K562 (cell line): ENCODE measurements at regions not wholly inside any gene's neighbourhood (a gene's known extent, or its start where the extent isn't known, plus 50 kb on each side); places are given as distances from the start of the nearest gene placed in this dataset.

ENCODE experiments used
- ATAC-seq: fragments of 200-7000 bp; cut with Tn5 transposase; 3 replicates; pipeline ENCODE4 v1.9.1; 2020; ENCODE audit warnings: moderate library complexity
- BruUV-seq: library from RNA; stranded (reverse); fragments of 400-500 nt; replicated peaks from 2 replicates; lab custom pipeline; 2021; lab: Mats Ljungman, UMichigan
- CTCF ChIA-PET: fragments of 300-600 bp; formaldehyde crosslinking; extraction: SDS; loops from one replicate; lab custom pipeline; 2021; ENCODE audit warnings: low intra/inter-chr PET ratio; lab: Yijun Ruan, JAX
- POLR2A ChIA-PET: fragments of 300-600, 350-650 bp; sonication (Branson Sonifier 250); formaldehyde crosslinking; extraction: SDS; loops from one replicate; lab custom pipeline; 2021; ENCODE audit warnings: antibody characterized with exemption, inconsistent platforms; lab: Yijun Ruan, JAX
- DNase-seq, 4 experiments: peaks; one replicate each; pipeline versions ENCODE4 v3.0.0 to v3.0.0-alpha.2; 2011 to 2018; ENCODE audit warnings: low spot score in 3 of 4, mixed read lengths in 3 of 4; ENCODE audit errors: extremely low read depth in 1 of 4
- FAIRE-seq: peaks from 2 replicates; lab custom pipeline; 2011; peaks lifted over from hg19 to GRCh38; lab: Jason Lieb, UNC
- H2AFZ ChIP-seq: 2 replicates; pipeline ENCODE4 v1.6.0; 2011; ENCODE audit warnings: low read depth, low read length, control low read depth, inconsistent platforms
- H3K27ac ChIP-seq: fragments of 200-600 bp; 3 replicates; pipeline ENCODE4 v1.8.0; 2011; ENCODE audit warnings: low read depth, mild to moderate bottlenecking, control low read depth, inconsistent platforms, low read length, moderate library complexity, mixed read lengths; ENCODE audit errors: extremely low read depth
- H3K27me3 ChIP-seq, 2 experiments: fragments of 300-600 bp in 1 of 2; 2 replicates in 1 of 2; 3 replicates in 1 of 2; pipeline versions ENCODE4 v1.6.0 to v1.8.0; 2011; ENCODE audit warnings: inconsistent platforms in 2 of 2, low read length in 2 of 2, mild to moderate bottlenecking in 1 of 2, mixed read lengths in 1 of 2, moderate library complexity in 1 of 2; ENCODE audit not compliant: control insufficient read depth in 2 of 2, insufficient read depth in 2 of 2
- H3K36me3 ChIP-seq: fragments of 300-600 bp; 3 replicates; pipeline ENCODE4 v1.8.0; 2011; ENCODE audit warnings: mild to moderate bottlenecking, low read length, inconsistent platforms; ENCODE audit not compliant: control insufficient read depth, insufficient read depth
- H3K4me1 ChIP-seq, 2 experiments: fragments of 200-600 bp in 1 of 2; replicated peaks in 1 of 2; 2 replicates in 1 of 2; 3 replicates in 1 of 2; pipeline versions ENCODE4 v1.5.1 to v1.8.0; 2011; ENCODE audit warnings: inconsistent platforms in 2 of 2, low read length in 2 of 2, mild to moderate bottlenecking in 1 of 2, mixed read lengths in 1 of 2, moderate library complexity in 1 of 2; ENCODE audit not compliant: control insufficient read depth in 2 of 2, insufficient read depth in 2 of 2
- H3K4me2 ChIP-seq: 2 replicates; pipeline ENCODE4 v1.6.1; 2011; ENCODE audit warnings: low read length, control low read depth, inconsistent platforms, mixed read lengths; ENCODE audit not compliant: insufficient read depth
- H3K4me3 ChIP-seq: fragments of 200-600 bp; sonication (generic), shearing (Covaris generic); 2 replicates; pipeline ENCODE4 v1.5.1; 2016; ENCODE audit warnings: control low read depth, inconsistent platforms
- H3K79me2 ChIP-seq: fragments of 200-600 bp; 3 replicates; pipeline ENCODE4 v1.8.0; 2011; ENCODE audit warnings: low read length, inconsistent platforms; ENCODE audit not compliant: control insufficient read depth, insufficient read depth
- H3K9ac ChIP-seq, 2 experiments: 2 replicates each; pipeline versions ENCODE4 v1.6.0 to v1.6.1; 2011; ENCODE audit warnings: low read depth in 2 of 2, low read length in 2 of 2, control low read depth in 1 of 2, inconsistent platforms in 1 of 2, mild to moderate bottlenecking in 1 of 2, mixed read lengths in 1 of 2; ENCODE audit not compliant: insufficient read depth in 1 of 2
- H3K9me1 ChIP-seq: one replicate; pipeline ENCODE4 v1.6.0; 2011; ENCODE audit warnings: inconsistent platforms, mild to moderate bottlenecking, low read length, moderate library complexity; ENCODE audit not compliant: control insufficient read depth, insufficient read depth
- H3K9me3 ChIP-seq: replicated peaks from 2 replicates; pipeline ENCODE4 v1.5.1; 2011; ENCODE audit warnings: low read depth, low read length, inconsistent platforms; ENCODE audit not compliant: control insufficient read depth, insufficient read depth
- H4K20me1 ChIP-seq: replicated peaks from 2 replicates; pipeline ENCODE4 v1.6.1; 2011; ENCODE audit warnings: low read length, inconsistent platforms, mixed read lengths; ENCODE audit not compliant: control insufficient read depth, insufficient read depth
- BCL6 ChIP-seq: fragments of 250-450 bp; sonication (Bioruptor Pico); IDR thresholded peaks from 2 replicates; pipeline ENCODE4 v1.4.0; 2020
- FOXK1 ChIP-seq: sonication (generic); formaldehyde crosslinking; IDR thresholded peaks from 2 replicates; pipeline ENCODE4 v1.8.0; 2022; ENCODE audit warnings: missing genetic modification reagents, mild to moderate bottlenecking, borderline replicate concordance
- HDAC3 ChIP-seq: fragments of 450-650 bp; IDR thresholded peaks from 2 replicates; pipeline ENCODE4 v1.6.1; 2018; ENCODE audit warnings: borderline replicate concordance, mild to moderate bottlenecking, moderate library complexity; ENCODE audit not compliant: partially characterized antibody
- MCM2 ChIP-seq: fragments of 450-650 bp; IDR thresholded peaks from 2 replicates; pipeline ENCODE4 v1.6.1; 2017; ENCODE audit warnings: low read depth, mild to moderate bottlenecking
- MTA3 ChIP-seq: fragments of 450-650 bp; formaldehyde crosslinking; IDR thresholded peaks from 2 replicates; pipeline ENCODE4 v1.6.1; 2017; ENCODE audit warnings: mild to moderate bottlenecking, borderline replicate concordance
- NEUROD1 ChIP-seq: fragments of 150-350 bp; IDR thresholded peaks from 2 replicates; pipeline ENCODE4 v1.6.1; 2014; ENCODE audit warnings: borderline replicate concordance, low read length, low read depth; ENCODE audit not compliant: partially characterized antibody
- NFXL1 ChIP-seq: fragments of 450-650 bp; formaldehyde crosslinking; IDR thresholded peaks from 2 replicates; pipeline ENCODE4 v1.4.0; 2021; ENCODE audit warnings: mild to moderate bottlenecking
- NONO ChIP-seq, 2 experiments: fragments of 200-400 bp in 1 of 2; fragments of 450-650 bp in 1 of 2; formaldehyde crosslinking in 1 of 2; IDR thresholded peaks; 2 replicates each; pipeline ENCODE4 v1.6.1; 2017; ENCODE audit warnings: low read depth in 2 of 2, mild to moderate bottlenecking in 2 of 2, moderate library complexity in 2 of 2, low read length in 1 of 2
- POLR2H ChIP-seq: IDR thresholded peaks from 2 replicates; pipeline ENCODE4 v1.6.1; 2016; ENCODE audit warnings: missing genetic modification characterization, low read depth, mild to moderate bottlenecking, control low read depth, missing compliant biosample characterization, moderate library complexity
- TBP ChIP-seq: optimal IDR thresholded peaks from 2 replicates; pipeline ENCODE3; 2011; ENCODE audit warnings: low read depth, low read length, improper control_type of control experiment
- ZBED1 ChIP-seq: IDR thresholded peaks from 2 replicates; pipeline ENCODE4 v1.6.1; 2014
- ZBTB7A ChIP-seq: IDR thresholded peaks from 2 replicates; pipeline ENCODE4 v1.6.1; 2011; ENCODE audit warnings: low read depth, mild to moderate bottlenecking, low read length, moderate library complexity, borderline replicate concordance; ENCODE audit not compliant: control insufficient read depth
- ZNF143 ChIP-seq: sonication (generic); formaldehyde crosslinking; IDR thresholded peaks from 2 replicates; pipeline ENCODE4 v1.9.0; 2022; ENCODE audit warnings: mild to moderate bottlenecking, missing genetic modification reagents
- ZNF24 ChIP-seq: fragments of 450-650 bp; IDR thresholded peaks from 2 replicates; pipeline ENCODE4 v1.6.1; 2016
- ZNF444 ChIP-seq: fragments of 250-450 bp; sonication (Bioruptor Pico); IDR thresholded peaks from 2 replicates; pipeline ENCODE4 v1.4.0; 2020; ENCODE audit warnings: mild to moderate bottlenecking, moderate library complexity
- ZNF586 ChIP-seq: fragments of 450-650 bp; formaldehyde crosslinking; conservative IDR thresholded peaks from 2 replicates; pipeline ENCODE4 v1.4.0; 2020; ENCODE audit warnings: mild to moderate bottlenecking, moderate library complexity
- ZNF668 ChIP-seq: fragments of 250-450 bp; sonication (Bioruptor Pico); IDR thresholded peaks from 2 replicates; pipeline ENCODE4 v1.8.0; 2022; ENCODE audit warnings: mild to moderate bottlenecking, inconsistent platforms
- WGBS: fragments of 100-300 bp; shearing (Covaris generic); methylation state at CpG from one replicate; pipeline ENCODE4 v1.1.6; 2016; ENCODE audit warnings: low coverage, mixed read lengths; ENCODE audit not compliant: insufficient coverage; ENCODE audit errors: missing lambda C conversion rate; 5-methylcytosine and 5-hydroxymethylcytosine counted together
- in situ Hi-C: fragments of 300-500 bp; cut with MboI; formaldehyde crosslinking; loops from 4 replicates; pipeline ENCODE4 v1.15.0; 2018; ENCODE audit warnings: inconsistent platforms, mixed read lengths
- intact Hi-C: fragments of 100-400 bp; cut with micrococcal nuclease; formaldehyde crosslinking; loops from 2 replicates; pipeline ENCODE4 v1.14.2; 2022
- TF ChIP-seq, protein P1 (sequence below), 2 experiments: fragments of 250-450 bp in 1 of 2; fragments of 450-650 bp in 1 of 2; sonication (Bioruptor Pico) in 1 of 2; IDR thresholded peaks; 2 replicates each; pipeline versions ENCODE4 v1.6.1 to v1.8.0; 2016 to 2021; ENCODE audit warnings: mild to moderate bottlenecking in 2 of 2, moderate library complexity in 2 of 2, missing compliant biosample characterization in 1 of 2, missing genetic modification characterization in 1 of 2

- Histone ChIP-seq H3K79me2 (no peaks in the 10 kb centered on the region), H4K20me1 (no peaks in the 10 kb centered on the region), H3K27me3 (no peaks in the 10 kb centered on the region), H3K4me1 (no peaks in the 10 kb centered on the region), H3K9me1 (no peaks in the 10 kb centered on the region), H3K27ac (no peak overlapping the region), H3K4me2 (no peak overlapping the region), H3K9me3 (no peaks in the 10 kb centered on the region), H3K9ac (no peak overlapping the region), H3K4me3 (no peak overlapping the region), H2AFZ (no peak overlapping the region), H3K36me3 (no peaks in the 10 kb centered on the region)
- ChIA-PET POLR2A (no interaction called here), CTCF (interaction anchor here (0.6 kb wide), 1 partner anchor 287 kb away, joined by 3 read pairs; no protein-coding TSS in a partner anchor)
- 0% methylated on average over 3 of the region's 3 CpGs for WGBS
- intact Hi-C loops (no loop called here), in situ Hi-C loops (no loop called here)
- FAIRE-seq (no peak), ATAC-seq (no peak), DNase-seq (no peak)
- BruUV-seq: no TSS peak
- TF ChIP-seq MTA3 (no peak), NONO (IDR thresholded peaks at IDR 0.05; ENCODE audit: low read depth in 2 of 2, low read length in 1 of 2) (no peak), MCM2 (no peak), BCL6 (CRISPR knock-in tag) (no peak), NFXL1 (CRISPR knock-in tag) (no peak), ZNF24 (no peak), NEUROD1 (no peak), ZNF668 (CRISPR knock-in tag) (no peak), ZNF586 (CRISPR knock-in tag) (no peak), ZNF444 (CRISPR knock-in tag) (no peak), ZBED1 (no peak), ZNF143 (no peak), ZBTB7A (no peak), HDAC3 (no peak), TBP (no peak), POLR2H (no peak), FOXK1 (CRISPR knock-in tag) (no peak)
- TF ChIP-seq, protein P1, sequence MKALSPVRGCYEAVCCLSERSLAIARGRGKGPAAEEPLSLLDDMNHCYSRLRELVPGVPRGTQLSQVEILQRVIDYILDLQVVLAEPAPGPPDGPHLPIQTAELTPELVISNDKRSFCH (CRISPR knock-in tag; IDR thresholded peaks at IDR 0.05): no peak
- TF ChIP-seq, protein P1 (tag; IDR thresholded peaks at IDR 0.05): no peak
Measured at GRCh38 chr1:184254849-184255248, 132.0 kb upstream of the C1orf21 start.
